PC-3 (cell line): ENCODE measurements at regions not wholly inside any gene's neighbourhood (a gene's known extent, or its start where the extent isn't known, plus 50 kb on each side); places are given as distances from the start of the nearest gene placed in this dataset.

ENCODE experiments used
- ATAC-seq: fragments of 200-7000 bp; cut with Tn5 transposase; 2 replicates; pipeline ENCODE4 v1.9.1; 2020; ENCODE audit warnings: mild to moderate bottlenecking, moderate library complexity
- BruUV-seq: library from RNA; stranded (reverse); fragments of 400-500 nt; replicated peaks from 2 replicates; lab custom pipeline; 2021; lab: Mats Ljungman, UMichigan
- CTCF ChIA-PET: fragments of 300-600 bp; sonication (Branson Sonifier 250); formaldehyde crosslinking; loops from one replicate; lab custom pipeline; 2022; ENCODE audit warnings: antibody characterized with exemption; lab: Charles Lee
- POLR2A ChIA-PET: fragments of 300-600 bp; sonication (Branson Sonifier 250); formaldehyde crosslinking; loops from one replicate; lab custom pipeline; 2022; ENCODE audit warnings: antibody characterized with exemption; ENCODE audit not compliant: unreplicated experiment; lab: Charles Lee
- DNase-seq: peaks from one replicate; pipeline ENCODE4 v3.0.0-alpha.2; 2015
- H2AFZ ChIP-seq: fragments of 300-600 bp; sonication (generic); 2 replicates; pipeline ENCODE4 v1.6.0; 2016; ENCODE audit warnings: antibody characterized with exemption, low read length
- H3F3A ChIP-seq: fragments of 300-600 bp; sonication (generic); one replicate; pipeline ENCODE4 v1.6.0; 2017; ENCODE audit warnings: antibody characterized with exemption, low read length, control low read depth, mild to moderate bottlenecking; ENCODE audit not compliant: unreplicated experiment
- H3K27ac ChIP-seq: fragments of 300-600 bp; sonication (generic); 2 replicates; pipeline ENCODE4 v1.5.1; 2016; ENCODE audit warnings: mild to moderate bottlenecking, low read length
- H3K27me3 ChIP-seq: fragments of 300-600 bp; sonication (generic); 2 replicates; pipeline ENCODE4 v1.6.1; 2016; ENCODE audit warnings: low read length, mixed read lengths
- H3K36me3 ChIP-seq: fragments of 300-600 bp; sonication (generic); 2 replicates; pipeline ENCODE4 v1.6.1; 2016; ENCODE audit warnings: low read depth, mixed run types, low read length, mixed read lengths
- H3K4me1 ChIP-seq: fragments of 300-600 bp; sonication (generic); 2 replicates; pipeline ENCODE4 v1.5.1; 2016; ENCODE audit warnings: low read length; ENCODE audit not compliant: insufficient read depth
- H3K4me2 ChIP-seq: fragments of 300-600 bp; sonication (generic); 2 replicates; pipeline ENCODE4 v1.6.0; 2016; ENCODE audit warnings: low read length
- H3K4me3 ChIP-seq: fragments of 300-600 bp; sonication (generic); 2 replicates; pipeline ENCODE4 v1.5.1; 2016; ENCODE audit warnings: mild to moderate bottlenecking, low read length, mixed read lengths
- H3K79me2 ChIP-seq: fragments of 300-600 bp; sonication (generic); 2 replicates; pipeline ENCODE4 v1.6.1; 2017; ENCODE audit warnings: low read length, mixed read lengths
- H3K9ac ChIP-seq: fragments of 300-600 bp; sonication (generic); 2 replicates; pipeline ENCODE4 v1.6.0; 2016; ENCODE audit warnings: mild to moderate bottlenecking, low read length
- H3K9me2 ChIP-seq: fragments of 300-600 bp; sonication (generic); replicated peaks from 2 replicates; pipeline ENCODE4 v1.6.1; 2016; ENCODE audit warnings: mixed run types, low read length, mixed read lengths
- H3K9me3 ChIP-seq: fragments of 300-600 bp; sonication (generic); 2 replicates; pipeline ENCODE4 v1.6.1; 2016; ENCODE audit warnings: low read length, mixed read lengths
- H4K20me1 ChIP-seq: fragments of 300-600 bp; sonication (generic); 2 replicates; pipeline ENCODE4 v1.6.1; 2016; ENCODE audit warnings: low read length, mixed read lengths
- EZH2 ChIP-seq: fragments of 300-600 bp; sonication (generic); IDR thresholded peaks from one replicate; pipeline ENCODE4 v1.6.1; 2017; ENCODE audit warnings: antibody characterized with exemption, mild to moderate bottlenecking, low read length; ENCODE audit not compliant: unreplicated experiment
- EZH2phosphoT487 ChIP-seq: fragments of 300-600 bp; sonication (generic); IDR thresholded peaks from 2 replicates; pipeline ENCODE4 v1.6.1; 2018; ENCODE audit warnings: mild to moderate bottlenecking, antibody characterized with exemption, low read length, borderline replicate concordance
- intact Hi-C: fragments of 100-400 bp; cut with micrococcal nuclease; formaldehyde crosslinking; loops from 2 replicates; pipeline ENCODE4 v1.9.0; 2023
- TF ChIP-seq, protein P1 (sequence below): fragments of 300-600 bp; sonication (generic); conservative IDR thresholded peaks from 2 replicates; pipeline ENCODE4 v1.5.1; 2017; ENCODE audit warnings: antibody characterized with exemption, low read depth, mild to moderate bottlenecking, low read length

DNA sequence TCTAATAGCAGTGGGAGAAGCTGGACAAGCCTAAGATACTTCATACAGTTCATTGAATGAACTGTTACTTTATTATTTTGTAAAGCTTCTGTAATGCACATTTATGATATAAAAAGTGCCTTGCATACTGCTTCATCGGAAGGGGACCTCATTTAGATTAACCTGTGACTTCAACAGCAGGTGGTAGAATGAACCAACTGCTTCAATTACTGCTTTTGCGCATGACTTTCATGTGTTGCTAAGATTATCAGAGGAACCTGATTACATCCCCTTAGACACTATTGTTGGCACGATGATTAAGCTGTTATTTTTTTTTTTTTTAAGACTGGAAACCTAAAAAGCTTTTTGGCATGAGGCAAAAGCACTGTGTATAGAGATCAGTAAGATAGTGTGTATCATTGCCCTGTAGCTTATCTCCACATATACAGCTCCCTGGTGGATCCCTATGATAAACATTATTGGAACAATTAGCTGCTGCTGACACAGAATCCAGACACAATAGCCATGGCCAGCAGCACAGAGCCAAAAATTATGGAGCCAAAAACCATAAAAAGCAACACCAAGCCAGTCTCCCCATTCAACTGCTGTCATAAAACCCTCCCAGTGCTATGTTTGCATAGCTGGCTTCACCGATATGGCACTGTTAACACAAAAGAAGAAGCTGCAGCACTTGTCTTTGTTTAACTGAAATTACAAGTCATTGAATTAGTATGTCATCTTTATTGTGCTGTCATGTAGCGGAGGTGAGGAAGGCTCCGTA is 731.6 kb upstream of the MMS22L start:
- no peaks in the 10 kb centered on the region for H3K4me1 ChIP-seq
- TF ChIP-seq EZH2phosphoT487 (no peak), EZH2 (no peak)
- TF ChIP-seq, protein P1, sequence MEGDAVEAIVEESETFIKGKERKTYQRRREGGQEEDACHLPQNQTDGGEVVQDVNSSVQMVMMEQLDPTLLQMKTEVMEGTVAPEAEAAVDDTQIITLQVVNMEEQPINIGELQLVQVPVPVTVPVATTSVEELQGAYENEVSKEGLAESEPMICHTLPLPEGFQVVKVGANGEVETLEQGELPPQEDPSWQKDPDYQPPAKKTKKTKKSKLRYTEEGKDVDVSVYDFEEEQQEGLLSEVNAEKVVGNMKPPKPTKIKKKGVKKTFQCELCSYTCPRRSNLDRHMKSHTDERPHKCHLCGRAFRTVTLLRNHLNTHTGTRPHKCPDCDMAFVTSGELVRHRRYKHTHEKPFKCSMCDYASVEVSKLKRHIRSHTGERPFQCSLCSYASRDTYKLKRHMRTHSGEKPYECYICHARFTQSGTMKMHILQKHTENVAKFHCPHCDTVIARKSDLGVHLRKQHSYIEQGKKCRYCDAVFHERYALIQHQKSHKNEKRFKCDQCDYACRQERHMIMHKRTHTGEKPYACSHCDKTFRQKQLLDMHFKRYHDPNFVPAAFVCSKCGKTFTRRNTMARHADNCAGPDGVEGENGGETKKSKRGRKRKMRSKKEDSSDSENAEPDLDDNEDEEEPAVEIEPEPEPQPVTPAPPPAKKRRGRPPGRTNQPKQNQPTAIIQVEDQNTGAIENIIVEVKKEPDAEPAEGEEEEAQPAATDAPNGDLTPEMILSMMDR, result no peak
- no peaks in the 10 kb centered on the region for H3K36me3 ChIP-seq
- no peak overlapping the region for H3K27ac ChIP-seq
- no peak overlapping the region for H3K9ac ChIP-seq
- H4K20me1 ChIP-seq, result no peaks in the 10 kb centered on the region
- no peak overlapping the region for H3K4me3 ChIP-seq
- ATAC-seq, result no peak
- no TSS peak for BruUV-seq
- POLR2A ChIA-PET, result no interaction called here
- intact Hi-C loops, result no loop called here
- H3F3A ChIP-seq, result no peaks in the 10 kb centered on the region
- H3K9me2 ChIP-seq, result no peaks in the 10 kb centered on the region
- no peaks in the 10 kb centered on the region for H3K79me2 ChIP-seq
- no peak overlapping the region for H2AFZ ChIP-seq
- no peak for DNase-seq
- no peak overlapping the region for H3K4me2 ChIP-seq
- peaks cover 17% of the 10 kb centered on the region for H3K27me3 ChIP-seq
- CTCF ChIA-PET, result no interaction called here
- H3K9me3 ChIP-seq, result no peaks in the 10 kb centered on the region

DNA sequence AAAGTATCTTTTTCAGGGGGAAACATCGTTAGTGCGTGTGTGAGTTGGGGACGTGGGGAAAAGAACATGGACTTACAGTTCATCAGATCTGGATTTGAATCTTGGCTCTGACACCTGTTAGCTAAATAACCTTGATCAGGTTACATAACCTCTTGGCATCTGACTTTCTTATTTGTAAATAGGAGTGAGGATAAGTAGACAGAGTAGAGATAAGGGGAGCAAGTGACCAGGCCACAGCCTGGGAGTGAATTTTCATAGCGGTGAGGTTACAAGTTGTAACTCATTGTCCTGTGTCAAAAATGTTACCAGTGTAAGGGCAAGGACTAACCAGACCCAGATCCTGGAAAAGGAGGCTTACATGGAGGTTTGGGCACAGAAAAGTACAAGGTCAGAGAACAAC is 733.5 kb upstream of the MMS22L start:
- DNase-seq (no peak), ATAC-seq (no peak)
- Histone ChIP-seq H3K4me2 (no peak overlapping the region), H3F3A (no peaks in the 10 kb centered on the region), H3K9me2 (no peaks in the 10 kb centered on the region), H3K4me3 (no peak overlapping the region), H3K9me3 (no peaks in the 10 kb centered on the region), H2AFZ (no peak overlapping the region), H3K36me3 (no peaks in the 10 kb centered on the region), H3K27ac (no peak overlapping the region), H3K9ac (no peak overlapping the region), H3K4me1 (no peaks in the 10 kb centered on the region), H3K27me3 (peaks cover 20% of the 10 kb centered on the region), H3K79me2 (no peaks in the 10 kb centered on the region), H4K20me1 (no peaks in the 10 kb centered on the region)
- TF ChIP-seq EZH2 (no peak), EZH2phosphoT487 (no peak)
- TF ChIP-seq, protein P1, result no peak
- no TSS peak for BruUV-seq
- intact Hi-C loops, result no loop called here
- CTCF ChIA-PET, result no interaction called here
- POLR2A ChIA-PET, result no interaction called here

DNA sequence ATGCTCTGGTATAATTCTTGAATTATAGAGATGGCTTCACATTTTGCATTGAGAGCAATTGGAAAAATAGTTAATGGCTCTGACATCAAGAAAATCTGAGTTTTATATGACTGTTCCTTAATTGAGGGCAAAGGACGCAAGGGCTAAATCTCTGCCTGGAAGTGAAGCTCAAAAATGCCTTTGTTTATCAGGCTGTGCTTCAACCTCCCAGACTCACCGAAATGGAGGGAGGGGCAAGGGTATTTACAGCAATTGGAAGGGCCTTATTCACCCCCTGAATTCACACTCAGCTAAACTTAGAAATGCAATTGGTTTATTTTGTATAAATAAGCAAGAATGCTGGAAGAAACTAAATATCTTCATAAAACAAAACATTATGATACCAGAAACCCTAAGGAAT is 737.2 kb upstream of the MMS22L start:
- no peak overlapping the region for H3K4me2 ChIP-seq

More for the DNA sequence above, 737.2 kb upstream of the MMS22L start:
- H3K9me3 ChIP-seq, result no peaks in the 10 kb centered on the region
- H3K9me2 ChIP-seq, result no peaks in the 10 kb centered on the region
- intact Hi-C loops, result no loop called here
- POLR2A ChIA-PET, result no interaction called here
- H3K27me3 ChIP-seq, result peaks cover 43% of the 10 kb centered on the region
- no peak overlapping the region for H3K27ac ChIP-seq
- no TSS peak for BruUV-seq
- H3K9ac ChIP-seq, result no peak overlapping the region
- H3K4me1 ChIP-seq, result no peaks in the 10 kb centered on the region
- H3K79me2 ChIP-seq, result no peaks in the 10 kb centered on the region
- no peak overlapping the region for H3K4me3 ChIP-seq
- no peak overlapping the region for H2AFZ ChIP-seq
- no peaks in the 10 kb centered on the region for H4K20me1 ChIP-seq
- TF ChIP-seq EZH2phosphoT487, result no peak
- TF ChIP-seq, protein P1, result no peak
- TF ChIP-seq EZH2, result no peak
- no peak for DNase-seq
- ATAC-seq, result no peak
- CTCF ChIA-PET, result no interaction called here
- no peaks in the 10 kb centered on the region for H3K36me3 ChIP-seq
- H3F3A ChIP-seq, result no peaks in the 10 kb centered on the region
